HG03135 (cell line): ENCODE measurements at regions not wholly inside any gene's neighbourhood (a gene's known extent, or its start where the extent isn't known, plus 50 kb on each side); places are given as distances from the start of the nearest gene placed in this dataset.

Experiments
- ATAC-seq: cut with Tn5 transposase; IDR thresholded peaks from one replicate; pipeline ENCODE4 v1.9.1; 2021; ENCODE audit warnings: mild to moderate bottlenecking, moderate library complexity; ENCODE audit not compliant: unreplicated experiment

DNA sequence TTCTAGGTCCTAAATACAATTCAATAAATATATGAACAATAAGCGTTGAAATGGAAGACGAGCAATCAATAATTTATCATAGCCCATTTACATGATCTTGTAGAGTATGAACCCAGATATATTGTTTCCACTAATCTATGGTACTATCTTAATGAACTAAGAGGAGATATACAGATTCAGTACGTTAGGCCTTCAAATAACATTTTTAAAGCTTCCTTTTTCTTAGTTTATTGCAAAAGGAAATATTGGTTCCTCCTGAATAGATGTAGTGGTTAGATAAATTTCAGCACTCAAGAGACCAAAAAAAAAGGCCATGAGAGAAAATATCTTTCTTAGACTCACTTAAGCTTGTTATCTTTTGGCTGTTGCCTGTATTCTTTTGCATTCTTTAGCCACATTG lies 147.5 kb upstream of the PITX2 start:
- no peak for ATAC-seq

DNA sequence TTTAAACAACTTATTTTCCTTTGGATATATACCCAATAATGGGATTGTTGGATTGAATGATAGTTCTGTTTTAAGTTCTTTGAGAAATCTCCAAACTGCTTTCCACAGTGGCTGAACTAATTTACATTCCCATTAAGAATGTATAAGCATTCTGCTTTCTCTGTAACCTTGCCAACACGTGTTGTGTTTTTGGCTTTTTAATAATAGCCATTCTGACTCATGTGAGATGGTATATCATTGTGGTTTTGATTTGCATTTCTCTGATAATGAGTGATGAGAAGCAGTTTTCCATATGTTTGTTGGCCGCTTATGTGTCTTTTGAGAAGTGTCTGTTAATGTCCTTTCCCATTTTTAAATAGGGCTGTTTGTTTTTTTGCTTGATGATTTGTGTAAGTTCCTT lies 155.6 kb upstream of the PITX2 start:
- ATAC-seq = no peak

DNA sequence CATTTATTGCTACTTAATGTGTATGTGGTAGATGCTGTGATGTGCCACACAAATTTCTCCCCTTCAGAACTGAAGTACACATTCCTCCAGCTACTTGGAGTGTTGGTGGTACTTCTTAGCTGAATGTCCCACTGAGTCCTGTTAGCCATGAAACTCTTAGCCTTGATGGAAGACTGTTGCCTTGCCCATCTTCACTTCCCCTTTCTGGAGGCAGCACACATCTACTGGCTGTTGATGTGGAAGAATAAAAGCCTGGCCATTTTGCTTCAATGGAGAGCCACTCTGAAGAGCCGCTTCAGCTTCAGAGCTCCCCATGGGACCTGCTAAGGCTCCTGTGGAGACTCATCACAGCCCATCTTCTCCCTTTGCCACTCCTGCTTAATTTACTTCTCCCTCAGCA lies 157.7 kb upstream of the PITX2 start:
- no peak for ATAC-seq

DNA sequence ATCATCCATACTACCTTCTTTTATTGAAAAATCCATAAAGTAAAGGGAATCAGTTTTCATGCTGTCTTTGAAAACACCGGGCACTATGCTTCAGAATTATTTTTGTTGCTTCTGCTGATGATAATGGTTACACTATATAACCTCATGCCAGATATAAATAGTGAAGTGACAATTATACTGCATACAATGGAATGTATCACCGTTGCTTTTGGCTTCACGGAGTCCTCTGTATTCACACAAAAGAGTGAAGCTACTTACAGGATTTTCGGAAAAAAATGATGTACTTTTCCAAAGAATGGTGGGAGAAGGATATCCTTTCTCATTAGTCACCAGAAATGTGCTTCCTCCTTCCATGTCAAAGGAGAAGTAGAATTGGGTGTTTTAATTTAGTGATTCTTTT lies 159.1 kb upstream of the PITX2 start:
- no peak for ATAC-seq

DNA sequence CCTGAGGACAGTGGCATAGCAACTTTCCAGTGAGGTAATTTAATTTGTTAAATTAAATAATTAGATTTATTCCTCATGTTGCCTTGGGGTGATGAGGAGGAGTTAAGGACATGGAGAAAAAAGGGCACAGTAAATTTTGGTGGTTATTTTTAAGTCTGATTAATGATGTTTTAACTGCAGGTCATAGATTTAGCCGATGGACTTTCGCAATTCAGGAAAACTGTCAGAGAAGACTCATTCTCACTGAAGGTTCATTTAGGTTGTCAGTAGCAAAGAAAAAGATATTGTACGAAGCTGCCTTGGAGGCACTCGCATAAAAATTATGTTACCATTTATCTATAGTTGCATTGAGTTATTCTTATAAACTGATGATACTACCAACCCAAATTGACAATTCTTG lies 164.2 kb upstream of the PITX2 start:
- ATAC-seq = no peak

DNA sequence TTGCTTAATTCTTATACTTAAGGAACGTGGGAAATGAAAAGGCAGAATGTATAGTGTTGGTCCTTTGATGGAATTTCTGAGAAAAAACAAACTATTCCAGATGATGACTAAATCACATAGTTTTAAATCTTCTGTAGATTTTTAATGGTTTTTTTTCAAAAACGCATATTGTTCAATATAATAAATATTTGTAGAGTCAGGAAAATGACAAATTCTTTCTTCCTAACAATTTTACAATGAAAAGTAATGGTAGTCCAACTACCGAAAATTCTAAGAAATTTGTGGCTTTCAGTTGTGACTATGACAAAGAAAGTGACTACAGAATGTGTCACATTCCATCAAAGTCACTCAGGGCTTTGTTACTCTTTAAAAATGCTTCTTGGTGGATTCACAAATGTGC lies 164.8 kb upstream of the PITX2 start:
- no peak for ATAC-seq

DNA sequence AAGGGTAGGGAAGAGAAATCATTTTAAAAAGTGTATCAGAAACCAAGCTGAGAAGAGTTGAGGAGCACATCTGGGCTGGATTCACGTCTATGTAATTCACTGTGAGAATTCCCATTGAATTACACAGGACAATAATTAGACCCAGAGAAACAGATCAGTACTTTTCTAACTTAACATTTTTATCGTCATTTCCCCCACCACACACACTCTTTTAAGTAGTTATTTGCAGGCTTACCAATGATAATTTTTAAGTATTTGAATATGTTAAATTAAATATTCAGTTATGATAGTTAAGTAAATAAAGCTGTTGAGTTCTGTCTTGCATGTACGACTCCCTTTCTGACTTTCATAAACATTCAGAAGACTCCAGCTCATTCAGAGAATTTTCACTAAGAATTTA lies 165.4 kb upstream of the PITX2 start:
- ATAC-seq = no peak

DNA sequence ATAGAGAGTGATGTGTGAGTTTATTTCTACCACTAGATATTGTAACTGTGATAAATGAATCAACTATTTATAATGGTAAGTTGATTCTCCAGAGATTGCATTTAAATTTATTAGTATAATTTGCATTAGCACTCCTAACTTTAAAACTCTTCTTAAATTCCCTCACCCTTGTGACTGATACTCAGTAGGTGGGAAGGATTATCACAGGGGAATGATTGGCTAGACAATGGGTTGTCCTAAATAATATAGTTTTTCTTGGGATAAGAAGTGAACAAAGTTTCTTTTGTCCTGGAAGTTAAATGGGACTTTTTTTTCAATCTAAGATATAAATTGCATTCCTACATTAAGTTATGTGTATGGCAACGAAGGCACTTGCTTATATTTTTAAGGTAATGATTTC lies 169.2 kb upstream of the PITX2 start:
- ATAC-seq = no peak

DNA sequence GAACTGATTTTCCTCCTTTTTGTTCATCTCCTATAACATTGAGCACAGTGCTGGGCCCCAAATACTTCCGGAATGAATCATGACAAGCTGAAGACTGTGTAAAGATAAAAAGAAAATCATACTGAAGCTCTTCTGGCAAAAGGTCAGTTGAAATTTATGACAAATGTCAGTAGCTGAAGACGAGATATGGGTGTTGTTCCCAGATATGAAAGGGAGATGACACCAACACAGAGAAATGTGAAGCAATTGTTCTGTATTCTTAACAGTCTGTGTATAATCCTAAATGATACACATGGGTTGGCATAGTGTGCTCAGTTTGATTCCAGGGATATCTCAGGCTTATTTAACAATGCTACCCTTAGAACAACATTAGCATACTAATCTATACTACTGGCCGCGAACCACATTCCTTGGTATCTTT lies 170.5 kb upstream of the PITX2 start:
- ATAC-seq = no peak

DNA sequence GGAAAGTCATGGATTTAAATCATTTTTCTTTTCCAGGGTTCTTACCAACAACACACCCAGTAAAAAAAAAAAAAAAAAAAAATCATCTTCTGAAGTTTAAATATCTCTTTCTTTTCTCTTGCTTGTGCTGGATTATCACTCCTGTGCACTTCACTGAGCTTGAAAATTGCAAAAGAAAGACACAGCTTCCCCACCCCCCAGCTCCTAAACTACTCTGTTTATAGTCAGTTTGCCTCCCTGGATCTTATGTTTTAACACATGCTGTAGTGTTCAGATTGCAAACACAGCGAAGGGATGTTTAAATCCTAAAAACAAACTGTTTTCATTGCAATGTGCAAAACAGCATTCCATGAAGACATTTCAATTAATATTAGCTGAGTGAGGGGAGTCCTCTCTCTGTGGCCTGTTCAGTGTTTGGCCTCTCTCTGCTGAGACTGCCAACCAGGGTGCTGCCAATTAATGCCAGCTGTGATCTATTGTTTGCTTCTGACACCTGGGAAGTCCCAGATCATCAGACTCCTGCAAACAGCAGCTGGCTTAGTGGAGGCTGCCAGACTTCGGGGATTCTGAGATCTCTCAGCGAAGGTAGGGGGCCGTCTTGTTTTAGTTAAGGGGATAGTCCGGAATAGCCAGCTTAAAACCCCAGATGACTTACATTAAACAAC lies 171.1 kb upstream of the PITX2 start:
- ATAC-seq = no peak

DNA sequence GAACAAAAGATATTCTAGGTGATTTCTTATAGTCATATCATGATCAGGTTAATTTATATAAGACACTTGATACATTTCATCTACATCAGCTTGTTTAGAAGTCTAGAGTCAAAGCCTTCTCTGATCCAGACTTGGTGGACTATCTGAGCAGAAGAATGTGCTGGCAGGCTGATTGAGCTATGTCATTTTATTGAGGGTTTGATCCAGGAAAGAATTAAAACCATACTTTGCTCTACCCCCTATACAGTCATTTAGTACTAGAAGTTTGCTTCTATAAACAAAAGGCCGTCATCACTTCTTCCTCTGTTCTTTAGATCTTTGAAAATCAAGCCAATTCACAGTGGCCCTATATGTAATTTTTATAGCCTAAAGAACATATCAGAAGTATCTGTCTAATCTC lies 173.1 kb upstream of the PITX2 start:
- ATAC-seq = no peak

DNA sequence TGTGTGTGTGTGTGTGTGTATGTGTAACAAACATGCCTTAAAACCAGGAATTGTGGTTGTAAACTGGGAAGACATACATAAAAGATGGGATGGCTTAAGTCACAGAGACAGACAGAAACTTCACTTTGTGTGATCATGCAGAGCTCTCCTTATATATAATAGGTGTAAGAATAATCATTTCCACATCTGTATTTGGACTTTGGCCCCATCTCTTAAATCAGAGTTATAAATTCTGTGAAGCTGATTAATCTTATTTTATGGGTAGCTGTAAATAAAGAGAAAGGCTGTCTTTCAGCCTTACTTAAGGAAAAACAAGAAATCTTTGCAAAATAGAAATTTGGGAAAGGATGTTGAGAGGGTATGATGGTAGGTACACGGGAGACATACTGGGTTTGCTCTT lies 174.6 kb upstream of the PITX2 start:
- no peak for ATAC-seq

DNA sequence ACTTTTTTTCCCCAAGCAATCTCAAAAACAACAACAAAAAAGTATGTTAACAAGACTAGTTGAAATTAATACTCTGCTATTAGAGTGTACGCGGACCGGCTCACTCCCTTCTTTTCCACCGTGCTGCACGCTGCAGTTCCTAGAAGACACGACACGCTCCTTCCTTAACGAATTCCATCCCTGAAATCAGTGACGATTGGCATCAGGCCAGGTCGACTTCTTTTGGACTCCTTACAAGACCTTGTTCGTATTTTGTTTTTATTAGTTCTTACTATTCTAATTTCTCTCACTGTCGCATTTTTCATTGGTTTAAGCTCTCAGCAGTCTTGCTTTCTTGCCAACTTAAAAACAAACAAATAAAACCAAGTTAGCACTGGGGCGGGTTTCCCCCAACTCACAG lies 175.8 kb upstream of the PITX2 start:
- ATAC-seq = no peak

DNA sequence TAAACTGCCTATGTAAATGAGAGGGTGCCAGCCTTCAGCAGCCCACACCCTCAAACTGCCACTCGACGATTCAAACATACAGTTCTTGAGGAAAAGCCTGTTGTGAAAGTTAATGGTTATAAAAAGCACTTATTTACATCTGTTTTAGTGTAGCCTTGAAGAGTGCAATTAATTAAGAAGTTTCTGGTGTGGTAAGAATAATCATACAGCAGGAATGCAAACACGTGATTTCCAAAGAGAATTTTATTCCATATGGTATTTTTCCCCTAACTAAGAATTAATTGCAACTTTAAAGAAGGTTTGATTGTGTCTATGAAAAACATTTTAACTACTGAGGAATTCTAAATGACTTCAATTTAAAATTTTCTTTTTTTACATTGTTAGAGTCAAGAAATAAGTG lies 176.3 kb upstream of the PITX2 start:
- ATAC-seq = no peak

DNA sequence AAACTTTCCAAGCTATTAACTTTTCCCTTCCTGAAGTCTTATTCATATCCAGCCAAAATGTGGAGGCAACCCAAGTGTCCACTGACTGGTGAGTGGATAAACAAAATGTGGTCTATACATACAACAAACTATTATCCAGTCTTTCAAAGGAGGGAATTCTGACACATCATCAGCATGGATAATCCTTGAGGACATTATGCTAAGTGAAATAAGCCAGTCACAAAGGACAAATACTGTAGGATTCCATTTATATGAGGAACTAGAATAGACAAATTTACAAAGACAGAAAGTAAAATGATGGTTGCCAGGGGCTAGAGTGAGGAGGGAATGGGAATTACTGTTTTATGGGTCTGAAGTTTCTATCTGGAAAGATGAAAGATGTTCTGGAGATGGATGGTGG lies 178.7 kb upstream of the PITX2 start:
- ATAC-seq = no peak

DNA sequence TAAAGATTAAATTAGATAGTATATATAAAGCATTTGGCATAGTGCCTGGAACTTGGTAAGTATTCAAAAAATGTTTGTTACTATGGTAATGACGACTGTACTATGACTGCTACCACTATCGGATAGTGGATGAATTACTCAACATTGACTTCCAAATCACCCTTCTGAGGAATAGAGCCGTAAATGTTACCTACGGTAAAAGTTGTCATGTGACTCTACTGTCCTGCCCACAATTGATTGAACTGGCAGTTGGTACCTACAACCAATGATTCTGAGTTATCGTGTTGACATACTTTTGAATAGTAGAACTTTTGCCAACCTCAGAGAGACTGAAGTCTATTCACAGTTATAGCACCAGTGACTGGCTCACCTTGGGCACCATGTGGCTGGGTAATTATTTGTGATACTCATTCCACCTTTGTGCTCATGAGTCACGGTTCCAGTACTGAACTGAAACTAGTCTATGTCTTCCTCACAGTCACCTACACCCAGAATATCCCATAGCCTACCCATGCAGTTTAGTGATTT lies 185.5 kb upstream of the PITX2 start:
- peak; percentile 82 for ATAC-seq

DNA sequence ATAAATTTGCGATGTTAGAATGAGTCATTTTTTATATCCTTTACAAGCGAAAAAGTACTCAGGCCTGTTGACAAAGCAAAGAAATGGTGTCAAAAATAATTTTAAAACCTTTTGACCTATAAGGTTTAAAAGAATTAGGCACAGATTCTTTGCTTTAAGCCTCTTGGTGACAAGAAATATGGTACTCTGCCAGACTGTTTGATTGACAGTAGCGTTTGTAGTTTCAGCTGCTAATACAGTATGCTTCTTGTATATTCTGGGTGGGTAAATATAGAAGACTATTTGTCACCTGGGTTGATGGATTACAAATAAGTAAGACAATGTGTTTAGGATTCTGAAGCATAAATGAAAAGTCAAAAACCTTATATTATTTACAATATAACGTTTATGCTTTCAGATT lies 193.1 kb upstream of the PITX2 start:
- ATAC-seq = no peak

DNA sequence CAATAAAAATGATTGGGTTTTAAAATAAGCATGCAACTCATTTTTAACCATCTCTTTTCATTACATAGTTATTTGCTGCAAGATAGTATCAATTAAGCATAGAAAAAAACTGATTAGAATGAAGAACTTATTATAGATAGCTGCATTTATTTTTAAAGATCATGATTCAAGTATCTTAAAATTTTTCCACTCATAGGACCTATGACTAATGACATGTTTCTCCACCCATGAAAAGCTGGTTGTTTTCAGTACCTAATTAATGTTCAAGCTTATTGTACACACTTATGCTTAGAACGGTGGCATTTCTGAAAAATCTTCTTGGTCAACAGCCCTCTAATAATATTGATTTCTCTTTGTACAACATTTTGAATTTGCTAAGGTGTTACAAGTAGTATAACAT lies 193.5 kb upstream of the PITX2 start:
- ATAC-seq = no peak

DNA sequence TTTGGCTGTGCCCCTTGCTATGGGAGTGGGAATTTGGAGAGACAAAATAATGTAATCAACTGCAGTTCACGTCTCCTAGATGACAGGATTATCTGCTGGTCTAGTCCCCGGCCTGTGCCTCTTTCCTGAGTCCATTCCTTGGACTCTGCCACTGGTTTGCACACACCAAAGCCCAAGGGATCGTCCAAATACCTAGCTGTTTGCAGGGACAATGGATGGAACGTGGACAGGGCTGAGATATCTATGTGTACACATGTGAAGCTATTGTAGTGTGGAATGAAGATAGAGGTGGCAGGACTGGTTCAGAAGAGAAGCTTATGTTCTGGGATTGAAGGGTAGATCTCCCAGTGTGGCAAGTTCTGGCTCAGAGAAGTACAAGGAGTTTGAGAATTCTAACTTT lies 198.3 kb upstream of the PITX2 start:
- ATAC-seq = no peak

DNA sequence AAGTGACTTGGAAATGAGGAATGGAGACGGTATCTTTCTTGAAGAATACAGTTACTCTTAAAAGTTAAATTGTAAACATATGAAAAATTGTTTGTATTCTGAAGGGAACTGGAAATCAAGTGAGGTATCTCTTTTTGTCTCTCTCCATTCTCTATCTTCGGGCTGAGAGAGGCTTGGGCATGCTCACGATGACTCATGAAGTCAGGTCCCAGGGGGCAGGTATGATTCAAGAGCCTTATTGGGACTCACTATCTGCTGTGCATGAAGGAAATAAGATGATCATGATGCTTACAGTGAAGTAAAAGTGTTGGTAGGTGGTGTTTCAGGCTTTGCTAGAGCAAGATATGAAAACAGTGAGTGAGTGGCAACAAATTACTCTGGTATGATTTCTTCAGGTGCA lies 200.4 kb upstream of the PITX2 start:
- no peak for ATAC-seq

DNA sequence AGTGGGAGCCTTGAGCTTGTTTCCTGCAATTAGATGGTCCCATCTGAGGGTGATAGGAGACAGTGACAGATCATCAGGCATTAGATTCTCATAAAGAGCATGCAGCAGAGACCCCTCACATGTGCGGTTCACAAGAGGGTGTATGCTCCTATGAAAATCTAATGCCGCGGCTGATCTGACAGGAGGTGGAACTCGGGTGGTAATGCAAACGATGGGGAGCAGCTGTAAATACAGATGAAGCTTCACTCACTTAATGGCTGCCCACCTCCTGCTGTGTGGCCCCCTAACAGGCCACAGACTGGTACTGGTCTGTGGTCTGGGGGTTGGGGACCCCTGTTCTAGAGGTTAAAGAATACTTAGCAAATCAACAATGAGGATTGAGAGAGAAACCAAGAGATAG lies 201.5 kb upstream of the PITX2 start:
- no peak for ATAC-seq

DNA sequence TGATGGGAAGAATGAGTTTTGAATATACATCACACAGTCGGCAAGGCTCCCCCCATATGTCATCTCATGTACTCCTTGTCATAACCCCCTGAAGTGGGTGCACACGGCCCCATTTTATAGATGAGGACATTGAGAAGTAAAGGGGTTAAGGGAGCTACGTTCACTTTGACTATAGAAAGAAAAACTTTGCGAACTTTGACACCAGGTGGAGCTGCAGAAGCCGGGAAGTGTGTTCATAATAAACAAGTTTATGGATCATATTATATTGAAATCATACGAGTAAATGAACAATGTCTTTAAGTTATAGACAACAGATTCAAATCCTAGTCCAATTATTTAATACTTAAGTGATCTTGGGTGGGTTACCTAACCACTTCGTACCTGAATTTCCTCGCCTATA lies 203.8 kb upstream of the PITX2 start:
- no peak for ATAC-seq

DNA sequence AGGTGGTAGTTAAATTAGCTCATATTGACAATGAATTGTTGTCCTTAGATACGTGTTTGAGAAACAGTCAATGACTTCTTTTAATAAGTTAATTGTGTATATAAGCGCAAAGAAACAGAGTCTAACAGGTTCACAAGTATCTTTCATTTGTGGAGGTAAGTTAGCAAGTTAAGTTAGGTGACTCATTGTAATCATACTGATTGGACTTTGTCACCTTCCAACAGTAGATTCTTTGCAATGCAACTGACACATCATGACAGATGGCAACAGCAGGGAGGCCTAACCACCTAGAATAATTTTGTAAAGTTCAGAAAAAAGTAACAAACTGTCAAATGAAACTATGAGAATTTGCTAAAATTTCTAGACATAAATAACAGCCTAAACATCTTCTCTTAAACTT lies 207.6 kb upstream of the PITX2 start:
- ATAC-seq = no peak
